PFSK-1 (cell line): ENCODE measurements at regions not wholly inside any gene's neighbourhood (a gene's known extent, or its start where the extent isn't known, plus 50 kb on each side); places are given as distances from the start of the nearest gene placed in this dataset.

Experiments used
- FOXP2 ChIP-seq: optimal IDR thresholded peaks from 2 replicates; pipeline ENCODE3; 2011; ENCODE audit warnings: borderline replicate concordance, control low read depth, inconsistent platforms; ENCODE audit not compliant: insufficient read depth; ENCODE audit errors: extremely low read length, extremely low read depth
- POLR2AphosphoS5 ChIP-seq: IDR thresholded peaks from 2 replicates; pipeline ENCODE4 v1.6.1; 2012; ENCODE audit warnings: low read depth, mild to moderate bottlenecking, control low read depth, low read length, moderate library complexity
- SIN3A ChIP-seq: IDR thresholded peaks from 2 replicates; pipeline ENCODE4 v1.6.1; 2012; ENCODE audit warnings: mild to moderate bottlenecking, low read length, moderate library complexity, borderline replicate concordance; ENCODE audit not compliant: insufficient read depth
- TAF1 ChIP-seq: IDR thresholded peaks from 2 replicates; pipeline ENCODE4 v1.6.1; 2012; ENCODE audit warnings: low read length, control low read depth, borderline replicate concordance; ENCODE audit not compliant: insufficient read depth
- TF ChIP-seq, protein P1 (sequence below), 2 experiments: IDR thresholded peaks; 2 replicates each; pipeline versions ENCODE4 v1.6.1 to v1.8.0; 2011 to 2012; ENCODE audit warnings: low read depth in 2 of 2, low read length in 2 of 2, control low read depth in 1 of 2, inconsistent platforms in 1 of 2, mild to moderate bottlenecking in 1 of 2, moderate library complexity in 1 of 2; ENCODE audit not compliant: insufficient read depth in 1 of 2

DNA sequence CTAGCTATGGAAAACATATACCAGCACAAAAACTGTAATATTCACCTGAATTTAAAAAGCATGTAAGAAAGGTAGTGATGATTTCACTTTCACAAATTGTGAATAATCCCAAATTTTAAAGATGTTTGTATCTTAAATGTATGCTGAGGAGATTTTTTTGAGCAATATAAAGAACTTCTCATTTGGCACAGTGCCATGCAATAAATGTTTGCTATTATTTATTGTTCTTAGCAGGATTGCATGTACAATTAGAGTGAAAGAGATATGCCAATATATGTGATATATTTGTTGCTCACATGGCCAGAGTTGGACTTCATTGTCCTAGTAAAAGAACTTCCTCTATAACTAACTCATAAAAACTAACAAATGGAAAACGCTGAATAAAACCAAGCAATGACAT, 895.1 kb upstream of the KCND2 start:
- TF ChIP-seq SIN3A (no peak), TAF1 (no peak), POLR2AphosphoS5 (no peak), FOXP2 (no peak)
- TF ChIP-seq, protein P1, sequence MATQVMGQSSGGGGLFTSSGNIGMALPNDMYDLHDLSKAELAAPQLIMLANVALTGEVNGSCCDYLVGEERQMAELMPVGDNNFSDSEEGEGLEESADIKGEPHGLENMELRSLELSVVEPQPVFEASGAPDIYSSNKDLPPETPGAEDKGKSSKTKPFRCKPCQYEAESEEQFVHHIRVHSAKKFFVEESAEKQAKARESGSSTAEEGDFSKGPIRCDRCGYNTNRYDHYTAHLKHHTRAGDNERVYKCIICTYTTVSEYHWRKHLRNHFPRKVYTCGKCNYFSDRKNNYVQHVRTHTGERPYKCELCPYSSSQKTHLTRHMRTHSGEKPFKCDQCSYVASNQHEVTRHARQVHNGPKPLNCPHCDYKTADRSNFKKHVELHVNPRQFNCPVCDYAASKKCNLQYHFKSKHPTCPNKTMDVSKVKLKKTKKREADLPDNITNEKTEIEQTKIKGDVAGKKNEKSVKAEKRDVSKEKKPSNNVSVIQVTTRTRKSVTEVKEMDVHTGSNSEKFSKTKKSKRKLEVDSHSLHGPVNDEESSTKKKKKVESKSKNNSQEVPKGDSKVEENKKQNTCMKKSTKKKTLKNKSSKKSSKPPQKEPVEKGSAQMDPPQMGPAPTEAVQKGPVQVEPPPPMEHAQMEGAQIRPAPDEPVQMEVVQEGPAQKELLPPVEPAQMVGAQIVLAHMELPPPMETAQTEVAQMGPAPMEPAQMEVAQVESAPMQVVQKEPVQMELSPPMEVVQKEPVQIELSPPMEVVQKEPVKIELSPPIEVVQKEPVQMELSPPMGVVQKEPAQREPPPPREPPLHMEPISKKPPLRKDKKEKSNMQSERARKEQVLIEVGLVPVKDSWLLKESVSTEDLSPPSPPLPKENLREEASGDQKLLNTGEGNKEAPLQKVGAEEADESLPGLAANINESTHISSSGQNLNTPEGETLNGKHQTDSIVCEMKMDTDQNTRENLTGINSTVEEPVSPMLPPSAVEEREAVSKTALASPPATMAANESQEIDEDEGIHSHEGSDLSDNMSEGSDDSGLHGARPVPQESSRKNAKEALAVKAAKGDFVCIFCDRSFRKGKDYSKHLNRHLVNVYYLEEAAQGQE (IDR thresholded peaks at IDR 0.05; ENCODE audit: insufficient read depth in 1 of 2, low read depth in 2 of 2, low read length in 2 of 2) = no peak

DNA sequence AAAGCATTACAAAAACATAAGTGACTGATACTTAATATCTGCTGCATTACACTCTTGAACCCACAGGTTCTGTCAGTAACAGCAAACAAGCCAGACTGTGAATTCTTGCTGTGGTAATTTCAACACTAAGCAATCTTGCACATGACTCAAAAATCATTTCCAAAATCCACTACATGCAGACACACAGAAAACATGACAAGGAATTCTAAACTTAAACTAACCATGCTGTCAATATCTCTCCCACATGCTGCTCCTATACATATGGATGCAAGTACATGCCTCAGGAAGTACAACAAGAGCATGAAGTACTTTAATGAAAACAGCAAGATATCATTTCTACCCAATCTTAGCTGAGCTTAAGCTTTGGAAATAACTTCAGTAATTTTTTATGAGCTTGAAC, 890.2 kb upstream of the KCND2 start:
- no peak for TF ChIP-seq SIN3A
- TF ChIP-seq POLR2AphosphoS5 = no peak
- TF ChIP-seq, protein P1 (IDR thresholded peaks at IDR 0.05; ENCODE audit: insufficient read depth in 1 of 2, low read depth in 2 of 2, low read length in 2 of 2) = no peak
- TF ChIP-seq TAF1 = no peak
- TF ChIP-seq FOXP2 = no peak

DNA sequence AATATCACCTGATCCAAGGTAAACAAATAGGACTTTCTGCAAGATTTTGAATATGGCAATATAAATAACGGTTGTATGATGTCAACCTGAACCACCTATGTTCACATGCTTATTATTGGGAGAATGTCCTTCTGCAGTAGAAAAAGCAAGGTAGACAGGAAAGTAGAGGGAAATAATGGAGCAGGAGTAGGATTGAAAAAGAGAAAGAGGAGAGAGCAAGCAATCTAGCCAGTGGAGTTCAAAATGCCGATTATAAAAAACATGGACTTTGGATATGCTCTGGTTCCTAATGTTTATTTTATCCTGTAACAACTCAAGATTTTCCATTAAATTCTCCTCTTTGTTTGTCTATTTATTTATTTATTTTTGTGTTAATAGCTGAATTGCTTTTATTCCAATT, 878.0 kb upstream of the KCND2 start:
- TF ChIP-seq POLR2AphosphoS5 = no peak
- no peak for TF ChIP-seq FOXP2
- TF ChIP-seq TAF1 = no peak
- TF ChIP-seq SIN3A = no peak
- TF ChIP-seq, protein P1 (IDR thresholded peaks at IDR 0.05; ENCODE audit: insufficient read depth in 1 of 2, low read depth in 2 of 2, low read length in 2 of 2) = no peak

DNA sequence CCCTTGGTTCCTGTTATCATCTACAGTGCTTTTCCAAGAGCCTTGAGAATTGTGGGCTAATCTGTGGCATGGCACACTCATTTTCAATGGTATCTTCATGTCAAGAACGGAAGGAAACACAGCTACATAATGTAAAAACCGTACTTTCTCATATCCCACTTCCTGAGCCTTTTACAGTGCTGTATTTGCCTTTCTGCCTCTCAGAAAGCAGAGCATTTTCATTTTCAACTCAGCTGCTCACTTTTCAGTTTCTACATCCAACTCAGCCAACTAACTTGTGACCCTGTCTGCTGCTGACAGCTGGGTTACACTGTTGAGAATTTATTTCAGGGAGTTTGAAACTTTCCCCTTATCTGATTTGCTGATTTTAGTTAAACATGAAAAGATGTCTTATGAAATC, 875.8 kb upstream of the KCND2 start:
- no peak for TF ChIP-seq TAF1
- no peak for TF ChIP-seq FOXP2
- TF ChIP-seq, protein P1 (IDR thresholded peaks at IDR 0.05; ENCODE audit: insufficient read depth in 1 of 2, low read depth in 2 of 2, low read length in 2 of 2) = no peak
- no peak for TF ChIP-seq SIN3A
- TF ChIP-seq POLR2AphosphoS5 = no peak

DNA sequence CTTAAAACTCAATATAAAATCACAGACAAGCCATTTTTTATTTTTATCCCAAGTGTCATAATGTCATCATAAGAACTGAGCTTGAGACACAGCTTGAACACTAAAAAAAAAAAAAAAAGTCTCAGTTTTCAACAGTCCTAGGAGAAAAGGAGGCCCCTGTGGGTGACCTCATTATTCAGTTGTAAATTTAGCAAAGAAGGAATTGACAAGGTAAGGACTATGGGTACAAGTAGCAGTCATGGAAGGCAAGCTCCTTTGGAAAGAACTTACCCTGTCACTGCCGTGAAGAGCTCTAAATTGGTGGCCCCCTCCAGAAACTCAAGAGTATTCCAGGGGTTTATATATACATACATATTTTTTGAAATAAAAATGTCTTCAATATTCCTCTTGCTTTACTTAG, 864.4 kb upstream of the KCND2 start:
- TF ChIP-seq SIN3A (no peak), FOXP2 (no peak), POLR2AphosphoS5 (no peak)
